ENCODE measurements at regions not wholly inside any gene's neighbourhood (a gene's known extent, or its start where the extent isn't known, plus 50 kb on each side); places are given as distances from the start of the nearest gene placed in this dataset.
A peak's percentile ranks its signal among the peaks of the same experiment; 100 is the strongest.
"Not testable (repeated sequence)": the region's sequence is repeated elsewhere in the genome, so short reads cannot be mapped to it uniquely, and the experiment has no call there.

DNA sequence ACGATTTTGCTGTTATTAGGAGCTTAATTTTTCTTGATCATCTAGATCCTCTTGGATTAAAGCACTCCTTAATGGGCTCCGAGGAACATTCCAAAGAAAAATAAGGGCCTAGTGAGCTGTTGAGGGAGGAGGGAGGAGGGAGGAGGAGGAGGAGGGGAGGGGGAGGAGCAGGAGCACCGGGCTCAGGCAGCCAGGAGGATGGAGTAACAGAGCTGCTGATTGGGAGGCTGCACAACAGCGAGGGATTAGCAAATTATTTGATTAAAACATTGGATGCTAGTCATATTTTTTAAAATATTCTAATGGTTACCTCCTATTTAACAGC is 302.1 kb upstream of the RRP15 start:
- peaks cover 0 to 11% (median 3%) of the 10 kb centered on the region in 7 donors for H3K9me3 Mint-ChIP-seq
- no peak for ATAC-seq (ENCODE audit: low read depth in 2 of 2)
- DNase-seq = no peak
- no peaks in the 10 kb centered on the region for H3K36me3 ChIP-seq (ENCODE audit: control insufficient read depth, insufficient read depth, low read length)
- H3K9me3 ChIP-seq (ENCODE audit: control insufficient read depth in 2 of 2, low read length in 2 of 2) = no peaks in the 10 kb centered on the region
- H3K27me3 Mint-ChIP-seq = no peaks in the 10 kb centered on the region
- H3K4me3 Mint-ChIP-seq = no peak overlapping the region
- no peaks in the 10 kb centered on the region for H3K36me3 Mint-ChIP-seq
- H3K4me1 Mint-ChIP-seq = no peaks in the 10 kb centered on the region
- H3K4me3 ChIP-seq (ENCODE audit: low read depth, low read length) = no peak overlapping the region
- H3K27ac ChIP-seq (ENCODE audit: insufficient read depth, low read length, poor library complexity, severe bottlenecking) = no peak overlapping the region
- H3K27me3 ChIP-seq (ENCODE audit: control insufficient read depth, insufficient read depth, low read length) = no peaks in the 10 kb centered on the region
- no peaks in the 10 kb centered on the region for H3K4me1 ChIP-seq (ENCODE audit: control insufficient read depth, insufficient read depth, low read length, poor library complexity, severe bottlenecking)
- H3K27ac Mint-ChIP-seq = no peak overlapping the region

DNA sequence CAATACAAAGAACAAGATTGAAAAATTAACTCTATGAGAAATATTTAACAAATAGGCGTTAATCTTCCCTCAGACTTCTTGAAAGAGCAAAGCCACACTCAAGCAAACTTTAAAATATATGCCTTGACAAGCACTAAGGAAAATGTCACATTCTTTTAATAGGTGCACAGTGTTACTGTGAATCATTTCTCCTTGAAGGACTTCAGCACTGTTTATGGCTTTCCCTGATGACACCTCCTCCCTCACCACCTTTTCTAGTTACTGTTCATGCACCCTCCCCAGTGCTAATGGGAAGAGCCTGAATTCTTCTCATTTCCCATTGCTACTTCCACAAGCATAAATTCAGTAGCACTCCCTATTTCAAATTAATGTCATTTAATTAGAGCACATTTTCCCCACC is 299.5 kb upstream of the RRP15 start:
- Mint-ChIP-seq H3K4me1 (no peaks in the 10 kb centered on the region), H3K36me3 (no peaks in the 10 kb centered on the region), H3K9me3 (peaks cover 0 to 11% (median 3%) of the 10 kb centered on the region in 7 donors), H3K27ac (no peak overlapping the region), H3K27me3 (no peaks in the 10 kb centered on the region), H3K4me3 (no peak overlapping the region)
- ATAC-seq (ENCODE audit: low read depth in 2 of 2) (no peak), DNase-seq (no peak)
- H3K27ac ChIP-seq (ENCODE audit: insufficient read depth, low read length, poor library complexity, severe bottlenecking) = no peak overlapping the region
- no peaks in the 10 kb centered on the region for H3K27me3 ChIP-seq (ENCODE audit: control insufficient read depth, insufficient read depth, low read length)
- H3K36me3 ChIP-seq (ENCODE audit: control insufficient read depth, insufficient read depth, low read length) = no peaks in the 10 kb centered on the region
- H3K4me1 ChIP-seq (ENCODE audit: control insufficient read depth, insufficient read depth, low read length, poor library complexity, severe bottlenecking) = no peaks in the 10 kb centered on the region
- no peaks in the 10 kb centered on the region for H3K9me3 ChIP-seq (ENCODE audit: control insufficient read depth in 2 of 2, low read length in 2 of 2)
- no peak overlapping the region for H3K4me3 ChIP-seq (ENCODE audit: low read depth, low read length)

DNA sequence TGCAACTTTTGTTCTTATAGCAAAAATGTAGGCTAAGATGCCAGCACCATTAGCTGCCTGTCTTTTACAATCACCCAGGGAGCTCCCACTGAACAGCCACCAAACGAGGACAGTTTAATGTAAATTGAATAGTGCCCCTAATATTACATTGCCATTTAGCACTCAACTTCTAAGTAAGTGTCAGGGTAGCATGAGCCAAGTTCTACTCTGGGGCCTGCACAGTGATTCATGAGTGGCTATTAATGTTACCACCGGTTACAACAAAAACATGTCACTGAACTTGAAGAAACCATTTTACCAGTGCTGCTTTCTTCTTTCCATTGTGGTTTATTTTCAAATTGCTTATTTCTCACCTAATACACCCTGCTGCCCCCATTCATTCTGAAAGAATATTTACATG is 295.6 kb upstream of the RRP15 start:
- ATAC-seq (ENCODE audit: low read depth in 2 of 2) = no peak

DNA sequence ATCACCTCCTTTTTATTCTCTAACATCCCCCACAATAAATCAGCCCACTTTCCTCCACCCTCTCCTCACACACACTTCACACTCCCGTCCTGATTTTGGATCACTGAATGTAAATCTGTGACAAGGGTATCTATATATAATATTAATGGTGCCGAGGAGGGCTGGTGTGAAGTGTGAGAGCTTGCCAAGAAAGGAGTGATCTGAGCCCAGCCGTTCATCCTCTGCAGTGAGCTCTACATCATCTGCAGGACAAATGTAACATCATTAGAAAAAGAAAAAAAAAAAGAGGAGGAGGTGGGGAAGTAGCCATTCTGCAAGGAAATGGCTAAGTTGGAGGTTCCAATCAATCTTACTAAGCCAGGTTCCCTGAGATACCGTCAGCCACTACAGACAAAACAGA is 291.7 kb upstream of the RRP15 start:
- Mint-ChIP-seq H3K9me3 (peaks cover 0 to 20% (median 3%) of the 10 kb centered on the region in 7 donors), H3K4me1 (no peaks in the 10 kb centered on the region), H3K27me3 (no peaks in the 10 kb centered on the region), H3K36me3 (no peaks in the 10 kb centered on the region), H3K27ac (no peak overlapping the region), H3K4me3 (peak overlapping the region in 1 of 4 donors; percentile 64)
- no peak for DNase-seq
- Histone ChIP-seq H3K27me3 (ENCODE audit: control insufficient read depth, insufficient read depth, low read length) (no peaks in the 10 kb centered on the region), H3K27ac (ENCODE audit: insufficient read depth, low read length, poor library complexity, severe bottlenecking) (no peak overlapping the region), H3K9me3 (ENCODE audit: control insufficient read depth in 2 of 2, low read length in 2 of 2) (no peaks in the 10 kb centered on the region), H3K36me3 (ENCODE audit: control insufficient read depth, insufficient read depth, low read length) (no peaks in the 10 kb centered on the region), H3K4me3 (ENCODE audit: low read depth, low read length) (no peak overlapping the region), H3K4me1 (ENCODE audit: control insufficient read depth, insufficient read depth, low read length, poor library complexity, severe bottlenecking) (no peaks in the 10 kb centered on the region)
- ATAC-seq (ENCODE audit: low read depth in 2 of 2) = no peak

More for the DNA sequence above, 295.6 kb upstream of the RRP15 start:
- no peaks in the 10 kb centered on the region for H3K36me3 ChIP-seq (ENCODE audit: control insufficient read depth, insufficient read depth, low read length)
- H3K27ac ChIP-seq (ENCODE audit: insufficient read depth, low read length, poor library complexity, severe bottlenecking) = no peak overlapping the region
- Mint-ChIP-seq H3K4me3 (no peak overlapping the region), H3K27me3 (no peaks in the 10 kb centered on the region), H3K9me3 (peaks cover 0 to 20% (median 0%) of the 10 kb centered on the region in 7 donors), H3K4me1 (no peaks in the 10 kb centered on the region), H3K27ac (no peak overlapping the region), H3K36me3 (no peaks in the 10 kb centered on the region)
- DNase-seq = no peak
- H3K4me3 ChIP-seq (ENCODE audit: low read depth, low read length) = no peak overlapping the region
- H3K9me3 ChIP-seq (ENCODE audit: control insufficient read depth in 2 of 2, low read length in 2 of 2) = no peaks in the 10 kb centered on the region
- no peaks in the 10 kb centered on the region for H3K4me1 ChIP-seq (ENCODE audit: control insufficient read depth, insufficient read depth, low read length, poor library complexity, severe bottlenecking)
- H3K27me3 ChIP-seq (ENCODE audit: control insufficient read depth, insufficient read depth, low read length) = no peaks in the 10 kb centered on the region

DNA sequence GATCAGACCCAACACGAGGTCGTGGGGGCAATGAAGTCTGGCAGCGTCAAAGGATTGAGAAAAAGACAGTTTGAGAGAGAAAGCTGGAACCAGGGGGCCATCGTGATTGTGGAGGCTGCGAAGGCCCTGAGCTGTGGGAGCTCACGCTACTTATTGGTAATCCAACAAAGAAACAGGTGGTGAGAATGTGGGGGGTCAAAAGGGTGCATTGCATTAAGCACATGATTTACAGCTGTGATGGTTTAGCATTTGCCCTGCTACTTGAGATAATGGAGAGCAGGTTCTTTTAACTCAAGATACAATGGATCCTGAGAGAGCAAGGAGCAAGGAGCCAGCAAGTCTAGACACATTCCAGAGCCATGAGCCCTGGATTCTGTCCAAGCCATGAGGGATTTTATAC is 276.8 kb upstream of the RRP15 start:
- not testable (repeated sequence) for H3K4me3 Mint-ChIP-seq; H3K27me3 Mint-ChIP-seq; H3K36me3 ChIP-seq (ENCODE audit: control insufficient read depth, insufficient read depth, low read length); H3K4me3 ChIP-seq (ENCODE audit: low read depth, low read length); ATAC-seq (ENCODE audit: low read depth in 2 of 2); H3K27ac Mint-ChIP-seq; H3K9me3 ChIP-seq (ENCODE audit: control insufficient read depth in 2 of 2, low read length in 2 of 2); H3K27me3 ChIP-seq (ENCODE audit: control insufficient read depth, insufficient read depth, low read length); H3K4me1 ChIP-seq (ENCODE audit: control insufficient read depth, insufficient read depth, low read length, poor library complexity, severe bottlenecking); H3K4me1 Mint-ChIP-seq; H3K27ac ChIP-seq (ENCODE audit: insufficient read depth, low read length, poor library complexity, severe bottlenecking); DNase-seq; H3K36me3 Mint-ChIP-seq
- H3K9me3 Mint-ChIP-seq = peaks cover 2 to 15% (median 3%) of the 10 kb centered on the region in 7 donors

DNA sequence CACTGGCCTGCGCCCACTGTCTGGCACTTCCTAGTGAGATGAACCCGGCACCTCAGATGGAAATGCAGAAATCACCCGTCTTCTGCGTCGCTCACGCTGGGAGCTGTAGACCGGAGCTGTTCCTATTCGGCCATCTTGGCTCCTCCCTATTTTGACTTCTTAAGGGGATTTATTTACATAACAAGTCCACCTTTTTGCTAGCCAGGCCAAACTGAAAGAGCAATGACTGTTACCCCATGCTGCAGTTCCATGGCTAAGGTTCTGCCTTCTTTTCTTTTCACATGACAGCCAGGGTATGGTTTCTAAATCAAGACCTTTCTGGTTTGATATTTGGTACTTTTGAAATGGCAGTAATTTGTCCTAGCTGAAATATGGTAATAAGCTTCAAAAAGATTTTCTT is 270.0 kb upstream of the RRP15 start:
- H3K4me1 Mint-ChIP-seq; H3K27me3 ChIP-seq (ENCODE audit: control insufficient read depth, insufficient read depth, low read length); H3K36me3 Mint-ChIP-seq; H3K4me1 ChIP-seq (ENCODE audit: control insufficient read depth, insufficient read depth, low read length, poor library complexity, severe bottlenecking); H3K4me3 Mint-ChIP-seq; DNase-seq; H3K27me3 Mint-ChIP-seq; H3K27ac Mint-ChIP-seq; ATAC-seq (ENCODE audit: low read depth in 2 of 2); H3K27ac ChIP-seq (ENCODE audit: insufficient read depth, low read length, poor library complexity, severe bottlenecking); H3K9me3 ChIP-seq (ENCODE audit: control insufficient read depth in 2 of 2, low read length in 2 of 2); H3K4me3 ChIP-seq (ENCODE audit: low read depth, low read length); H3K36me3 ChIP-seq (ENCODE audit: control insufficient read depth, insufficient read depth, low read length); H3K9me3 Mint-ChIP-seq: not testable (repeated sequence)

DNA sequence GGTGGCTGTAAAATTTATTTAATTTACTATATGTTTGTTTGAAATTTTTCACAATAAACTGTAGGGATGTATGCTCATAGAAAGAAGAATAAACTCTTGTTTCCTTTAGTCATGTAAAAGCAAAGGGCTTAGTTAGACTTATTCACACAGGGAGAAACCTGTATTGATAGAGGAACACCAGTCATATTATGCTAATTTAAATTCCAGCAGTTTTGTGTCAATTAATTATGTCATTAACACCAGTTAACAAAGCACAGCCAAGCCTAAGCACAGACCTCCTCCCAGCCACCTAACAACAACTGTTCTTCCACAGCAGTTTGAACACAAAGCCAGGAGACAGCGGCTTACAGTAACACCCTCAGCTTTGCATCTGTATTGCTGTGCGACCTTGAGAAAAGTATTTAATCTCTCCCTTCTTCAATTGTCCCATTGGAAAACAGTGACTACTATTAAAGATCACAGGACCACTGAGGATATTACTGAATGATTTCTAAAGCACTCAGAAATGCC is 260.8 kb upstream of the RRP15 start:
- Mint-ChIP-seq H3K27me3 (no peaks in the 10 kb centered on the region), H3K27ac (no peak overlapping the region), H3K4me1 (no peaks in the 10 kb centered on the region), H3K36me3 (no peaks in the 10 kb centered on the region), H3K9me3 (peaks cover 1 to 33% (median 6%) of the 10 kb centered on the region in 7 donors), H3K4me3 (no peak overlapping the region)
- H3K27me3 ChIP-seq (ENCODE audit: control insufficient read depth, insufficient read depth, low read length) = no peaks in the 10 kb centered on the region
- H3K4me3 ChIP-seq (ENCODE audit: low read depth, low read length) = no peak overlapping the region
- ATAC-seq (ENCODE audit: low read depth in 2 of 2) = no peak
- peaks cover 0 to 1% of the 10 kb centered on the region in 2 experiments for H3K9me3 ChIP-seq (ENCODE audit: control insufficient read depth in 2 of 2, low read length in 2 of 2)
- no peak for DNase-seq
- H3K36me3 ChIP-seq (ENCODE audit: control insufficient read depth, insufficient read depth, low read length) = no peaks in the 10 kb centered on the region
- H3K4me1 ChIP-seq (ENCODE audit: control insufficient read depth, insufficient read depth, low read length, poor library complexity, severe bottlenecking) = no peaks in the 10 kb centered on the region
- H3K27ac ChIP-seq (ENCODE audit: insufficient read depth, low read length, poor library complexity, severe bottlenecking) = no peak overlapping the region

DNA sequence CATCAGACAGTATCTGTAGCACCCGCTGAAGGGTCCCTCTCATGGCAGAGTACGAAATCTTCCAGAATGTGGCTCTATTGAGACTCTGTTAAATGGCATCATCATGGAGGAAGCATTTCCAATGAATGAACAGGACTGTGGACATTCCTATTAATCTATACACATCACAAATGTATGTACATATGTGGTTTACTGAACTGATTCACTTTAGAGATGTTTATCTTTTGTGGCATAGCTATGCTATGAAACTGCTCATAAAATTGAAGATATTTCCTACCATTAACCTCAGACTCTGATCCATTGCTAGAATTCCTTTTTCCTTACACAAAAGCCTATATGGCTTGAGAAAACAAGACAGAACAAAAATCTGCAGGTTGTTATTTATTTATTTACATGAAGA is 259.6 kb upstream of the RRP15 start:
- H3K4me1 ChIP-seq (ENCODE audit: control insufficient read depth, insufficient read depth, low read length, poor library complexity, severe bottlenecking) = no peaks in the 10 kb centered on the region
- Mint-ChIP-seq H3K36me3 (no peaks in the 10 kb centered on the region), H3K27ac (no peak overlapping the region), H3K9me3 (peaks cover 0 to 33% (median 6%) of the 10 kb centered on the region in 7 donors), H3K4me1 (no peaks in the 10 kb centered on the region), H3K27me3 (no peaks in the 10 kb centered on the region), H3K4me3 (no peak overlapping the region)
- H3K27ac ChIP-seq (ENCODE audit: insufficient read depth, low read length, poor library complexity, severe bottlenecking) = no peak overlapping the region
- ATAC-seq (ENCODE audit: low read depth in 2 of 2) (no peak), DNase-seq (no peak)
- H3K4me3 ChIP-seq (ENCODE audit: low read depth, low read length) = no peak overlapping the region
- H3K27me3 ChIP-seq (ENCODE audit: control insufficient read depth, insufficient read depth, low read length) = no peaks in the 10 kb centered on the region
- peaks cover 0 to 1% of the 10 kb centered on the region in 2 experiments for H3K9me3 ChIP-seq (ENCODE audit: control insufficient read depth in 2 of 2, low read length in 2 of 2)
- H3K36me3 ChIP-seq (ENCODE audit: control insufficient read depth, insufficient read depth, low read length) = no peaks in the 10 kb centered on the region
